Activated CD4-positive, alpha-beta T cell treated with anti-CD3 and anti-CD28 coated beads, Interleukin-10, Interleukin-2, amounts not matched to agents 100 ng/mL and 50 ng/mL, durations not matched to agents 16 hours and 8 hours (primary cell): ENCODE measurements at regions not wholly inside any gene's neighbourhood (a gene's known extent, or its start where the extent isn't known, plus 50 kb on each side); places are given as distances from the start of the nearest gene placed in this dataset.
"Not testable (repeated sequence)": the region's sequence is repeated elsewhere in the genome, so short reads cannot be mapped to it uniquely, and the experiment has no call there.

Experiments
- DNase-seq: peaks from one replicate; pipeline ENCODE4 v3.0.0-alpha.2; 2020

DNA sequence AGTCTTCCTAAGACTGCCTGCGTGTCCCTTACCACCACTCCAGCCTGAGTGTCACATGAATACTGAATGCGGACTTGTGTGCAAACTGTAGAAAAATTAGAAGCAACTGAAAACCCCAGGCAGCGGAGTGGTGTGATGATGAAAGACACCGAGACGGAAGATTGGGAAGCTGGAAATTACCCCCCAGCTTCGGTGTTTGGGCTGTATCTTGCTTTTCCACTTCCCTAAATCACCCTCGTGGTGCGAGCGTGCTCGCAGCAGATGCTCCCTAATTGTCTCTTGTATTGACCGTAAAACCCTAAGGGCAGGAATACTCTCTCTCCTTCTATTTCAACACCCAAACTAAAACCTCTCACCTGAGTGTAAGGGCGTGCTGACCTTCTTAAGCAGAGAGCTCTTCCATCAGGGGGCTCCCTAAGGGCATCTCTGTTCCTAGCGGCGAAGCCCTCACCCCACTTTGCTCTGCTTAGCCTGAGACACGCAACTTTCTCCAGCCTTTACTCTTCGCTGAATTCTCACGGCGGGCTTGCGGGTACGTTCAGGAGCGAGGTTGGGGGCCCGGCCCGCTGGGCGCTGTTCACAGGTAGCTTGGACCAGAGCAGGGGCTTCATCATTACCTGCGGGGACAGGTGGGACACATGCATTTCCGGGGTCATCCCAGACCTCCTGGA lies 62.4 kb downstream of the CRYBB2 start:
- no peak for DNase-seq

- DNase-seq, result no peak
Measured at GRCh38 chr22:25282346-25282670, 62.9 kb downstream of the CRYBB2 start.

- no peak for DNase-seq
Measured at GRCh38 chr22:25282671-25283561, 63.5 kb downstream of the CRYBB2 start.

DNA sequence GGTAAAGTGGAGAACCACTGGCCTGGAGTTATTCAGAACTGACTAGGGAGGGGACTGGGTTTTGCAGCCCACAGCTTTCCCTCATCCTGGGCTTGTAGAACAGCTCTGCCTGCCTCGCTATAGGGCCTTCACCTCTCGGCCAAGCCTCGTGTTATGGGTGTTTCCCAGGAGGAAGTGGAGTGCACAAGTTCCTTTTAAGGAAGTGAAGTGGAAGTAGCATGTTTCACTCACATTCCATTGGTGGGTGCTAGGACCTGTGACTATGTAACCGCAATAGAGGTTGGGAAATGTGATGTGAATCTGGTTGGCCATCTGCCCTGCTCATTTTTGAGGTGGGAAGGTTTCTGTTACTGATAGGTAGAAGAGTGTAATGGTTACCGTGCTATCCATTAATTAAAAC lies 69.0 kb downstream of the CRYBB2 start:
- not testable (repeated sequence) for DNase-seq

GRCh38 chr22:25301912-25302311 lies 82.5 kb downstream of the CRYBB2 start:
- DNase-seq, result not testable (repeated sequence)

DNA sequence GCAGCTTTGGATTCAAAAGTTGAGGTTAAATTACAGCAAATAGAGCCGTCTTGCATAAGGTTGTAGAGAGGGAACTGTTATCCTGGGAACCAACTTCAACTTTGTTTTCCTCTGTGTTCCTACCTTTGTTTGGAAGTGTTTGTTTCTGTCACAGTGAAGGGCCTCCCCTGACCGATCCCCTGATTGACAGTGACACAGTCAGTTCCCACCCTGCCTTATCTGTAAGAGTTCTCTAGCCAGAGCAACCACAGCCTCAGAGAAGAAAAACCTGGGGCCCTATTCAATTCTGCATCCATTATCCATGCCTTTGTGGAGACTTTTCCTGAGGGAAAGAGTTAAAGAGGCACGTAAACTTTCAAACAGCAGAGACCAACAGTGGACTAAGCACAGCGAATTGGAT lies 90.1 kb downstream of the CRYBB2 start:
- not testable (repeated sequence) for DNase-seq

DNA sequence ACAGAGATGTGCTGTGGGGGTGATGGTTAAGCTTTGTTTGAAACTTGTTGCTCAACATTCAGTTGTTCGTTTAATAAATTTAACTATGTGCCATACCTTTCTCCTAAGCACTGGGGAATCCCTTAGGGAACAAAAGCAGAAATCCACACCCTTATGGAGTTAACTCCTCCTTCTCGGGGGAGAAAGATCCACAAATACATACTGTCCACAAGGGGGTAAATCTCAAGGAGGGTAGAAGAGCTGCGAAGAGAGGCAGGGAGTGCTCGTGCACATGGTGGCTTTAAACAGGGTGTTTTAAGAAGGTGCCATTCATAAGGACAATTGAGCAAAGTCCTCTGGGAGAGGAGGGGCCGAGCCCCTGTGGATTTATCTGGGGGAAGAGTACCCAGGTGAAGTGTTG lies 92.5 kb downstream of the CRYBB2 start:
- not testable (repeated sequence) for DNase-seq

GRCh38 chr22:25318081-25318823 lies 98.8 kb downstream of the CRYBB2 start:
- DNase-seq, result no peak

GRCh38 chr22:25327018-25327755 lies 107.7 kb downstream of the CRYBB2 start:
- no peak for DNase-seq

DNA sequence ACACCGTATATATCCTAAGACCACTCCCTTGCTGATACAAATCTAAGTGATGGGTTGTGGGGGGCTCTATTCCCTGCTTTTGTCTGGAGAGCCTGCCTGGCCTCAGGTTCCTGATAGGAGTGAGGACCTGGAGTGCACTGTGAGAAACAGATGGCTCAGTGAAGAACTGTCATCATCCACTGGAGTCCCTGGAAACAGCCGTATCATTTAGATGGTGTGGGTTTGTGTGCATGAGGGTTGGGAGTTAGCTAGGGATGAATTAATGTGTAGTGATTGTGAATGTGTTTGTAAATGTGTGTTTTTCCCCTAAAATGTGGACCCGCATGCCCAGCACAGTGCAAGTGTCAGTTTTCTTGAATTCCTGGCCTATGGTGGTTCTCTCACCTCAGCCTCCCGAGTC lies 111.6 kb downstream of the CRYBB2 start:
- no peak for DNase-seq

DNA sequence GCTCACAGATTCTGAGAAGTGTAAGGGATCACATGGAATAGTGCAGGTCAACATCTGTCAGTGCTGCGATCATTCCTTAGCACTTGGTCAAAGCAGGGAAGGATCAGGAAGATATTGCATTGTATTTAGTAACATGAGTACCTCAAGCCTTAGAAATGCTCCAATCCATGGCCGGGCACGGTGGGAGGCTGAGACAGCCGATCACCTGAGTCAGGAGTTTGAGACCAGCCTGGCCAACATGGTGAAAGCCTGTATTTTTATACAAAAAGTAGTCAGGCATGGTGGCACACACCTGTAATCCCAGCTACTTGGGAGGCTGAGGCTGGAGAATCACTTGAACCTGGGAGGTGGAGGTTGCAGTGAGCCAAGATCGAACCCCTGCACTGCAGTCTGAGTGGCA lies 112.5 kb downstream of the CRYBB2 start:
- not testable (repeated sequence) for DNase-seq

- no peak for DNase-seq
Measured at GRCh38 chr22:25332386-25332785, 112.9 kb downstream of the CRYBB2 start.

DNA sequence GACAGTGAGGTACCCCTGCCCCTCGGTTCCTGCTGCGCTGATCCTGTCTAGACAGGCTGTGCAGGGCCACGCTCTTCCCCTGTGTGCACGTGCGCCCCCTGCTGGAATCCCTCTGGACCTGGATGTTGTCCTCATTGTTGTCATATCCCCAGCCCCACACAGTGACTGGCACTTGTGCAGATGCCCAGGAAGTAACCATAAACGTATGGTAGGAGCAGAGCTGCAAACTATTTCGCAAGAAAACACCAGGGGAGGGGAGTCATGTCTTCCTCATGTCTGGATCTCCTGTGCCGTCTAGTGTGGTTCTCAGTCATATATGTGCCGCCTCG lies 114.7 kb downstream of the CRYBB2 start:
- peak; percentile 75 for DNase-seq

DNA sequence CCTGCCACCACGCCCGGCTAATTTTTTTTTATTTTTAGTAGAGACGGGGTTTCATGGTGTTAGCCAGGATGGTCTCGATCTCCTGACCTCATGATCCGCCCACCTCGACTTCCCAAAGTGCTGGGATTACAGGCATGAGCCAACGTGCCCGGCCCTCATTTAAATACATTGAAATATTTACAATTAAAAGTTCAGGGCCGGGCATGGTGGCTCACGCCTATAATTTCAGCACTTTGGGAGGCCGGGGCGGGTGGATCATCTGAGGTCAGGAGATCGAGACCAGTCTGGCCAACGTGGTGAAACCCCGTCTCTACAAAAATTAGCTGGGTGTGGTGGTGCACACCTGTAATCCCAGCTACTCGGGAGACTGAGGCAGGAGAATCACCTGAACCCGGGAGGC lies 115.2 kb downstream of the CRYBB2 start:
- not testable (repeated sequence) for DNase-seq

GRCh38 chr22:25335276-25335675 lies 115.8 kb downstream of the CRYBB2 start:
- not testable (repeated sequence) for DNase-seq

GRCh38 chr22:25340536-25340935 lies 121.1 kb downstream of the CRYBB2 start:
- not testable (repeated sequence) for DNase-seq

DNA sequence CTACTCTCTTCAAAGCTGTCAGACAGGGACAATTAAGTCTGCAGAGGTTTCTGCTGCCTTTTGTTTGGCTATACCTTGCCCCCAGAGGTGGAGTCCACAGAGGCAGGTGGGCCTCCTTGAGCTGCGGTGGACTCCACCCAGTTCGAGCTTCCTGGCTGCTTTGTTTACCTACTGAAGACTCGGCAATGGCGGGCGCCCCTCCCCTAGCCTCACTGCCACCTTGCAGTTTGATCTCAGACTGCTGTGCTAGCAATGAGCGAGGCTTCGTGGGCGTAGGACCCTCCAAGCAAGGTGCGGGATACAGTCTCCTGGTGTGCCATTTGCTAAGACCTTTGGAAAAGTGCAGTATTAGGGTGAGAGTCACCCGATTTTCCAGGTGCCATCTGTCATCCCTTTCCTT lies 124.9 kb downstream of the CRYBB2 start:
- DNase-seq, result not testable (repeated sequence)

DNA sequence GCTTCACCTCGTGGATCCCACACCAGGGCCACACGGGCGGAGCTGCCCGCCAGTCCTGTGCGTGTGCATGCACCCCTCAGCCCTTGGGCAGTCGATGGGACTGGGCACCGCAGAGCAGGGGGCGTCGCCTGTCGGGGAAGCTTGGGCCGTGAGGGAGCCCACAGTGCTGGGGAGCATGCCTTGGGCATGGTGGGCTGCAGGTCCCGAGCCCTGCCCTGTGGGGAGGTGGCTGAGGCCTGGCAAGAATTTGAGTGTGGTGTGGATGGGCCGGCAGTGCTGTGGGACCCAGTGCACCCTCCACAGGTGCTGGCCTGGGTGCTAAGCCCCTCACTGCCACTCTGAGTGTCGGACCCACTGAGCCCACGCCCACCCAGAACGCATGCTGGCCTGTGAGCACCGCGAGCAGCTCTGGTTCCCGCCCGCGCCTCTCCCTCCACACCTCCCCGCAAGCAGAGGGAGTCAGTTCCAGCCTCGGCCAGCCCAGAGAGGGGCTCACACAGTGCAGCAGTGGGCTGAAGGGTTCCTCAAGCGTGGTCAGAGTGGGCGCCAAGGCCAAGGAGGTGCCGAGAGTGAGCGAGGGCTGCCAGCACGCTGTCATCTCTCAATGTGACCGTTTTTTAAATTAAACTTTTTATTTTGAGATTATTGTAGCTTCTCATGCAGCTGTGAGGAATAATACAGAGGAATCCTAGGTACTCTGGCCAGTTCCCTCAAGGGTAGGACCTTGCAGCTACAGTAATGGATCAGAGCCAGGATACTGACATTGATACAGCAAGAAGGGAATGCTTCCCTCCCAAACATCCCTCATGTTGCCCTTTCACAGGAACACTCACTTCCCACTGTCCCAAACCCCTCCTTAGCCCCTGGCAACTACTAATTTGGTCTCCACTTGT lies 127.7 kb downstream of the CRYBB2 start:
- DNase-seq, result no peak

GRCh38 chr22:25347752-25348102 lies 128.3 kb downstream of the CRYBB2 start:
- no peak for DNase-seq

DNA sequence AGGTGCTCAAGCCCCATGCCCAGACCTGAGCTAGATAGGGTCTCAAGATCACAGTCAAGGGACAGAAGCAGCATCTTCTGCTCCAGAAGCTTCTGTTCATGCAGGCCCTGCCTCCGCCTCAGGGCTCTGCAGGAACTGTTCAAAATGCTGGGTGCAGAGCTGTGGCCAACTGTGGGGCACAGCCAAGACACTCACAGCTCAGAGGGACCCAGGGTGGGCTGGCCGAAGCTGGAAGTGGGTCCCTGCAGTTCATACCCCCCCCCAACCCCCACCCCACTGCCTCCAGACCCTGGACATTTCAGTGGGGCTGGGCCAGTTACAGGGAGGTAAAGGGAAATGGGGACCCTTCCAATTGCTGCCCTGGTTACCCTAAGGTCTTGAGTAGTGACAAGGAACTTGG lies 129.0 kb downstream of the CRYBB2 start:
- DNase-seq, result no peak

GRCh38 chr22:25348996-25349395 lies 129.6 kb downstream of the CRYBB2 start:
- not testable (repeated sequence) for DNase-seq

DNA sequence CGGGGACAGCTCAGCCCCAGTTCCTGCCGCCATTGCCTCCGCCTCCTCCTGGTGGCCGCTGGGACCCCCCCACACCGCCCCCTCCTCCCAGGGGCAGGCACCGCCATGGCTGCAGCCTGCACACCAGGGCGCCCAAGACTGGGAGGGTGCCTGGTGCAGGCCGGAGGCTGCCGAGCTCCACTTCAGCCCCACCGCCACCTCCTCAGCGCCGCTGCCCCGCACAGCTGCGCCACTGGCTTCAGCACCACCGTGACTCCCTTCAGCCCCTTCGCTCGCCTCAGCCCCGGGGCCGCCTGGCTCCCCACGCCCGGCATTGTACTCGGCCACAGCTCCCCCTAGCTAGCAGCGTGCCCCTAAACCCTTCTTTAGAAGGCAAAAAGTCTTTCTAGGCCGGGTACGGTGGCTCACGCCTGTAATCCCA lies 131.1 kb downstream of the CRYBB2 start:
- no peak for DNase-seq
